ENCODE measurements at regions not wholly inside any gene's neighbourhood (a gene's known extent, or its start where the extent isn't known, plus 50 kb on each side); places are given as distances from the start of the nearest gene placed in this dataset.

GRCh38 chr9:97786341-97786740, 66.7 kb upstream of the FOXE1 start:
- TF ChIP-seq CTCF (IDR thresholded peaks at IDR 0.05), result no peak
- TF ChIP-seq POLR2A (IDR thresholded peaks at IDR 0.05), result no peak
- TF ChIP-seq POLR2AphosphoS5 (IDR thresholded peaks at IDR 0.05), result no peak

All from stomach (tissue), 4 donors.